ENCODE measurements at regions not wholly inside any gene's neighbourhood (a gene's known extent, or its start where the extent isn't known, plus 50 kb on each side); places are given as distances from the start of the nearest gene placed in this dataset.

DNA sequence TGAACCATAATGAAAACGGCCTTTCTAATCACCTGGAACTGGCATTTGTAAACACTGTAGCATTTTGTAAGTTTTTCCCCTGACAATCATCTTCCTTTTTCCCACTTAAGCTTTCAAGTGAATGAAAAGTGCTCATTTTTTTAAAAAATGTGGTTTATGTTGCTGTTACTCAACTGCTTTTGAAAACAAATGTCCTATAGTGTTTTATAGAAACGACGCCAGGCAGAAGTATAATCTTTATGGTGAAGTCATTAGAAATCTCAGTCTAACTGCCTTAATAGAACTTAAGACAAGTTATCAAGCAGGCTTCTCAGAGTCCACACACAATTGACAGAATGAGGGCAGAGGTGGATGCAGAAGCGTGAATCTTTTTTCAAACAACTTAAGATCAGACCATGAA lies 442.3 kb downstream of the KLF12 start:
- no peaks in the 10 kb centered on the region for H3K27me3 ChIP-seq (ENCODE audit: control insufficient read depth, insufficient read depth, low read length)
- BruUV-seq (replicated peaks), result no TSS peak
- no peak overlapping the region for H2AFZ ChIP-seq (replicated peaks; ENCODE audit: low read length, poor library complexity)
- intact Hi-C loops (cut with micrococcal nuclease) (no loop called here), in situ Hi-C loops (cut with MboI; ENCODE audit: low sequenced_read_pairs) (no loop called here), dilution Hi-C loops (cut with HindIII; ENCODE audit: low sequenced_read_pairs, unreplicated experiment) (no loop called here)
- H3K79me1 ChIP-seq (ENCODE audit: low read depth in 1 of 2, low read length in 2 of 2), result 0 out of 4 replicates have a peak, but pooled peaks cover 2 to 3% of the 10 kb centered on the region in 2 experiments
- no peak overlapping the region for H2BK5ac ChIP-seq (ENCODE audit: low read depth, low read length, poor library complexity, severe bottlenecking)
- no peak overlapping the region for H4K91ac ChIP-seq (ENCODE audit: insufficient read depth, low read depth, low read length)
- TF ChIP-seq, protein P1, sequence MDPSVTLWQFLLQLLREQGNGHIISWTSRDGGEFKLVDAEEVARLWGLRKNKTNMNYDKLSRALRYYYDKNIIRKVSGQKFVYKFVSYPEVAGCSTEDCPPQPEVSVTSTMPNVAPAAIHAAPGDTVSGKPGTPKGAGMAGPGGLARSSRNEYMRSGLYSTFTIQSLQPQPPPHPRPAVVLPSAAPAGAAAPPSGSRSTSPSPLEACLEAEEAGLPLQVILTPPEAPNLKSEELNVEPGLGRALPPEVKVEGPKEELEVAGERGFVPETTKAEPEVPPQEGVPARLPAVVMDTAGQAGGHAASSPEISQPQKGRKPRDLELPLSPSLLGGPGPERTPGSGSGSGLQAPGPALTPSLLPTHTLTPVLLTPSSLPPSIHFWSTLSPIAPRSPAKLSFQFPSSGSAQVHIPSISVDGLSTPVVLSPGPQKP (IDR thresholded peaks at IDR 0.05; ENCODE audit: borderline replicate concordance, low read depth, low read length), result no peak
- TF ChIP-seq MXI1 (IDR thresholded peaks at IDR 0.05; ENCODE audit: borderline replicate concordance, low read depth, low read length) (no peak), POLR2A (IDR thresholded peaks at IDR 0.05; ENCODE audit: low read depth, low read length) (no peak), BHLHE40 (IDR thresholded peaks at IDR 0.05; ENCODE audit: low read depth, low read length) (no peak), RAD21 (IDR thresholded peaks at IDR 0.05; ENCODE audit: low read length) (no peak), MAZ (IDR thresholded peaks at IDR 0.05; ENCODE audit: borderline replicate concordance, low read depth, low read length) (no peak), FOS (IDR thresholded peaks at IDR 0.05; ENCODE audit: low read depth, low read length) (no peak), RFX5 (IDR thresholded peaks at IDR 0.05; ENCODE audit: low read depth, low read length) (no peak)
- TF ChIP-seq, protein P2, sequence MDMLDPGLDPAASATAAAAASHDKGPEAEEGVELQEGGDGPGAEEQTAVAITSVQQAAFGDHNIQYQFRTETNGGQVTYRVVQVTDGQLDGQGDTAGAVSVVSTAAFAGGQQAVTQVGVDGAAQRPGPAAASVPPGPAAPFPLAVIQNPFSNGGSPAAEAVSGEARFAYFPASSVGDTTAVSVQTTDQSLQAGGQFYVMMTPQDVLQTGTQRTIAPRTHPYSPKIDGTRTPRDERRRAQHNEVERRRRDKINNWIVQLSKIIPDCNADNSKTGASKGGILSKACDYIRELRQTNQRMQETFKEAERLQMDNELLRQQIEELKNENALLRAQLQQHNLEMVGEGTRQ (IDR thresholded peaks at IDR 0.05; ENCODE audit: low read depth, low read length), result no peak
- H3K4ac ChIP-seq (ENCODE audit: low read depth, low read length), result no peak overlapping the region
- no peak overlapping the region for H2BK20ac ChIP-seq (ENCODE audit: low read depth, low read length)
- WGBS, 2 experiments (ENCODE audit: extremely low coverage in 2 of 2, insufficient read length in 1 of 2), result no CpG with 5 or more reads among the region's 4 CpGs
- no peak overlapping the region for H3K56ac ChIP-seq (ENCODE audit: extremely low read depth, insufficient read depth, low read length)
- H3K27ac ChIP-seq (ENCODE audit: insufficient read depth, low read length), result no peak overlapping the region
- H3K9ac ChIP-seq (ENCODE audit: low read depth, low read length), result no peak overlapping the region
- no peak overlapping the region for H4K8ac ChIP-seq (ENCODE audit: low read depth in 2 of 2, low read length in 2 of 2)
- H3K9me1 ChIP-seq (ENCODE audit: insufficient read depth, low read length), result peaks cover 2% of the 10 kb centered on the region
- no peaks in the 10 kb centered on the region for H3K4me1 ChIP-seq (ENCODE audit: control insufficient read depth, insufficient read depth, low read length)
- no peak overlapping the region for H2BK15ac ChIP-seq (ENCODE audit: low read depth, low read length)
- no peak overlapping the region for H3K4me2 ChIP-seq (ENCODE audit: low read depth, low read length)
- no peak overlapping the region for H3K4me3 ChIP-seq (ENCODE audit: insufficient read depth, low read depth, low read length)
- no peak overlapping the region for H3K14ac ChIP-seq (replicated peaks; ENCODE audit: low read depth, low read length)
- H3K9me3 ChIP-seq (ENCODE audit: control insufficient read depth, insufficient read depth, low read length), result no peaks in the 10 kb centered on the region
- H4K20me1 ChIP-seq (ENCODE audit: insufficient read depth, low read length), result no peaks in the 10 kb centered on the region
- ChIA-PET POLR2A (ENCODE audit: unreplicated experiment) (no interaction called here), CTCF (no interaction called here)
- H2AK9ac ChIP-seq (replicated peaks; ENCODE audit: low read depth, low read length, poor library complexity), result no peak overlapping the region
- ATAC-seq (ENCODE audit: low read depth) (no peak), DNase-seq (no peak)
- H3K18ac ChIP-seq (ENCODE audit: low read depth, low read length), result no peak overlapping the region
- no peak overlapping the region for H4K5ac ChIP-seq (ENCODE audit: low read depth, low read length)
- H2AK5ac ChIP-seq (ENCODE audit: low read depth, low read length), result no peak overlapping the region
- H3K23ac ChIP-seq (ENCODE audit: low read depth, low read length), result no peak overlapping the region
- H3K36me3 ChIP-seq (ENCODE audit: control insufficient read depth, insufficient read depth, low read length), result peaks cover 19% of the 10 kb centered on the region
- H2BK120ac ChIP-seq (ENCODE audit: low read depth, low read length), result no peak overlapping the region
